HCT116 (cell line): ENCODE measurements at regions not wholly inside any gene's neighbourhood (a gene's known extent, or its start where the extent isn't known, plus 50 kb on each side); places are given as distances from the start of the nearest gene placed in this dataset.

Experiments used
- ATAC-seq: fragments of 200-7000 bp; cut with Tn5 transposase; 2 replicates; pipeline ENCODE4 v1.9.1; 2020; ENCODE audit warnings: mild to moderate bottlenecking, moderate library complexity
- BruUV-seq: library from RNA; stranded (reverse); fragments of 400-500 nt; replicated peaks from 2 replicates; lab custom pipeline; 2021; lab: Mats Ljungman, UMichigan
- CTCF ChIA-PET: fragments of 300-600 bp; sonication (Branson Sonifier 250); formaldehyde crosslinking; loops from one replicate; lab custom pipeline; 2021; ENCODE audit warnings: antibody characterized with exemption; lab: Charles Lee
- POLR2A ChIA-PET: fragments of 300-600, 350-600 bp; sonication (Branson Sonifier 250); formaldehyde crosslinking; loops from one replicate; lab custom pipeline; 2021; ENCODE audit warnings: antibody characterized with exemption; lab: Charles Lee
- RAD21 ChIA-PET, 2 experiments: fragments of 300-600 bp; sonication (Branson Sonifier 250); formaldehyde crosslinking; loops; one replicate each; lab custom pipeline; 2023; ENCODE audit warnings: low total read pairs in 2 of 2; ENCODE audit not compliant: uncharacterized antibody in 2 of 2, unreplicated experiment in 2 of 2, low non-redundant PET in 1 of 2; lab: Charles Lee
- DNase-seq: peaks from one replicate; pipeline ENCODE4 v3.0.0-alpha.2; 2010; ENCODE audit warnings: low read depth, low spot score
- H2AFZ ChIP-seq: fragments of 200-600 bp; shearing (Covaris generic), sonication (generic); 2 replicates; pipeline ENCODE4 v1.6.1; 2017; ENCODE audit warnings: low read depth, mixed run types, mixed read lengths, antibody characterized with exemption, low read length; ENCODE audit not compliant: poor library complexity, severe bottlenecking
- H3K27ac ChIP-seq: 2 replicates; pipeline ENCODE4 v1.5.1; 2012; ENCODE audit warnings: low read depth, low read length
- H3K27me3 ChIP-seq: fragments of 200-600 bp; sonication (generic); 2 replicates; pipeline ENCODE4 v1.6.1; 2016; ENCODE audit warnings: mixed run types, low read length, mixed read lengths; ENCODE audit not compliant: insufficient read depth
- H3K36me3 ChIP-seq, 2 experiments: fragments of 200-500 bp in 1 of 2; fragments of 200-600 bp in 1 of 2; sonication (Bioruptor generic) in 1 of 2; sonication (generic) in 1 of 2; 2 replicates each; pipeline versions ENCODE4 v1.5.1 to v1.6.1; 2014 to 2016; ENCODE audit warnings: low read length in 2 of 2, inconsistent platforms in 1 of 2, mixed read lengths in 1 of 2, mixed run types in 1 of 2; ENCODE audit not compliant: insufficient read depth in 2 of 2, control insufficient read depth in 1 of 2
- H3K4me1 ChIP-seq, 2 experiments: fragments of 200-600 bp in 1 of 2; sonication (generic) in 1 of 2; 2 replicates each; pipeline versions ENCODE4 v1.5.1 to v1.6.1; 2012 to 2017; ENCODE audit warnings: low read length in 2 of 2, inconsistent platforms in 1 of 2, mild to moderate bottlenecking in 1 of 2, mixed read lengths in 1 of 2, mixed run types in 1 of 2, moderate library complexity in 1 of 2; ENCODE audit not compliant: insufficient read depth in 2 of 2, control insufficient read depth in 1 of 2
- H3K4me2 ChIP-seq: fragments of 200-600 bp; sonication (generic); 2 replicates; pipeline ENCODE4 v1.6.1; 2017; ENCODE audit warnings: mixed run types, low read length, mixed read lengths
- H3K4me3 ChIP-seq, 2 experiments: fragments of 200-600 bp in 1 of 2; sonication (generic) in 1 of 2; replicated peaks in 1 of 2; 2 replicates each; pipeline ENCODE4 v1.5.1; 2011 to 2016; ENCODE audit warnings: low read length in 2 of 2, control low read depth in 1 of 2, low read depth in 1 of 2, mild to moderate bottlenecking in 1 of 2, mixed read lengths in 1 of 2, mixed run types in 1 of 2
- H3K79me2 ChIP-seq: fragments of 200-600 bp; sonication (generic); 2 replicates; pipeline ENCODE4 v1.6.1; 2017; ENCODE audit warnings: mild to moderate bottlenecking, mixed run types, low read length, moderate library complexity, mixed read lengths; ENCODE audit not compliant: insufficient read depth
- H3K9ac ChIP-seq: fragments of 200-600 bp; sonication (generic); 2 replicates; pipeline ENCODE4 v1.6.1; 2016; ENCODE audit warnings: low read length, mixed read lengths
- H3K9me2 ChIP-seq: fragments of 200-600 bp; sonication (generic), shearing (Covaris generic); 2 replicates; pipeline ENCODE4 v1.6.1; 2017; ENCODE audit warnings: mixed run types, mild to moderate bottlenecking, moderate library complexity; ENCODE audit not compliant: insufficient read depth
- H3K9me3 ChIP-seq, 2 experiments: fragments of 200-500 bp in 1 of 2; fragments of 200-600 bp in 1 of 2; sonication (Bioruptor generic) in 1 of 2; sonication (generic) in 1 of 2; 2 replicates each; pipeline ENCODE4 v1.6.1; 2014 to 2017; ENCODE audit warnings: low read length in 2 of 2, mixed read lengths in 2 of 2, inconsistent platforms in 1 of 2, low read depth in 1 of 2, mild to moderate bottlenecking in 1 of 2, mixed run types in 1 of 2, moderate library complexity in 1 of 2; ENCODE audit not compliant: control insufficient read depth in 1 of 2, insufficient read depth in 1 of 2
- H4K20me1 ChIP-seq: fragments of 200-600 bp; sonication (generic), shearing (Covaris generic); 2 replicates; pipeline ENCODE4 v1.6.1; 2017; ENCODE audit warnings: mixed run types, mild to moderate bottlenecking, moderate library complexity; ENCODE audit not compliant: insufficient read depth
- CBX3 ChIP-seq: IDR thresholded peaks from 2 replicates; pipeline ENCODE4 v1.6.1; 2012; ENCODE audit warnings: low read depth
- ELF1 ChIP-seq: IDR thresholded peaks from 2 replicates; pipeline ENCODE4 v1.6.1; 2012; ENCODE audit warnings: low read depth, borderline replicate concordance
- EZH2 ChIP-seq: fragments of 200-600 bp; sonication (generic); IDR thresholded peaks from 2 replicates; pipeline ENCODE4 v1.6.1; 2017; ENCODE audit warnings: antibody characterized with exemption, mixed run types
- JUND ChIP-seq: IDR thresholded peaks from 2 replicates; pipeline ENCODE4 v1.6.1; 2012
- POLR2A ChIP-seq: IDR thresholded peaks from 2 replicates; pipeline ENCODE4 v1.7.0; 2011; ENCODE audit warnings: borderline replicate concordance; ENCODE audit not compliant: insufficient read depth, insufficient read length; ENCODE audit errors: extremely low read depth
- RAD21 ChIP-seq: IDR thresholded peaks from 2 replicates; pipeline ENCODE4 v1.6.1; 2012; ENCODE audit warnings: low read depth, mild to moderate bottlenecking
- SRF ChIP-seq: IDR thresholded peaks from 2 replicates; pipeline ENCODE4 v1.6.1; 2012; ENCODE audit warnings: low read depth
- TCF7L2 ChIP-seq: IDR thresholded peaks from 2 replicates; pipeline ENCODE4 v1.7.0; 2011; ENCODE audit warnings: borderline replicate concordance, inconsistent platforms; ENCODE audit not compliant: insufficient read depth, insufficient read length; ENCODE audit errors: extremely low read depth
- YY1 ChIP-seq: IDR thresholded peaks from 2 replicates; pipeline ENCODE4 v1.6.1; 2011; ENCODE audit warnings: low read length, low read depth, moderate library complexity, mild to moderate bottlenecking; ENCODE audit not compliant: insufficient replicate concordance; ENCODE audit errors: extremely low read depth
- ZBTB33 ChIP-seq: IDR thresholded peaks from 2 replicates; pipeline ENCODE4 v1.6.1; 2011; ENCODE audit warnings: mild to moderate bottlenecking, low read length, moderate library complexity; ENCODE audit not compliant: insufficient replicate concordance; ENCODE audit errors: extremely low read depth
- ZFX ChIP-seq: fragments of 450-650 bp; IDR thresholded peaks from 2 replicates; pipeline ENCODE4 v1.6.1; 2017
- intact Hi-C: fragments of 100-400 bp; cut with micrococcal nuclease; formaldehyde crosslinking; loops from 2 replicates; pipeline ENCODE4 v1.10.0; 2022
- TF ChIP-seq, protein P1 (sequence below), 3 experiments: fragments of 200-600 bp in 1 of 3; sonication (generic) in 1 of 3; IDR thresholded peaks in 2 of 3; conservative IDR thresholded peaks in 1 of 3; 2 replicates each; pipeline ENCODE4 v1.5.1; 2012 to 2017; ENCODE audit warnings: low read depth in 2 of 3, low read length in 2 of 3, antibody characterized with exemption in 1 of 3, borderline replicate concordance in 1 of 3, control low read depth in 1 of 3, mild to moderate bottlenecking in 1 of 3, mixed read lengths in 1 of 3, mixed run types in 1 of 3, moderate library complexity in 1 of 3; ENCODE audit not compliant: insufficient read depth in 1 of 3
- TF ChIP-seq, protein P2 (sequence below): IDR thresholded peaks from 2 replicates; pipeline ENCODE4 v1.6.1; 2012
- TF ChIP-seq, protein P3 (sequence below): IDR thresholded peaks from 2 replicates; pipeline ENCODE4 v1.6.1; 2012

DNA sequence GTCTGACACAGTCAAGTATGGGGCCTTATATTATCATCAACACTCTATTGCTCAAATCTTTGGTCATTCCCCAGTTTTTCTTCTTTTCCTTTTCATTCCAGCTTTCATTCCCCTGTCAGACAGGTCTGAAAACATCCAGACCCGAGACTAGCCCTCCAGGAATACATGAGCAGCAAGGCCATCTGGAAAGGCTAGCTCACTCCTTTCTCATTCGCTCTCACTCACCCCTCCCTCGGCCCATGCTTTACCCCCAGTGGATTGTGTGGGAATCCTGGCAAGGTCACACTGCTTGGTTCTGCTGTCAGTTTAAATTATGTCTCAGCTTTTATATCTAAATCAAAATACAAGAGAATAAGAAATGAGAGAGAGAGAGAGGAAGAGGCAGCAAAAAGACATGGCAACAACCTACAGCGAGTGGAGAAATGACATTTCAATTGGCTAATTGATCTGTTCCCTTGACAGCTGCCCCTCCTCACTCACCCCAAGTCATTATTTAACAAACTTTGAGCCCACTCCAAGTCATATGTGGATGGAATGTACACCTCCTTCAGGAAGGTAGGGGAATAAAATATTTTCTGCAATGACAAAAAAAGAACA lies 962.2 kb downstream of the TUSC7 start:
- no peak for TF ChIP-seq CBX3
- TF ChIP-seq ELF1 = no peak
- TF ChIP-seq RAD21 = no peak
- TF ChIP-seq SRF = no peak
- no peak for TF ChIP-seq ZBTB33
- TF ChIP-seq, all 23 proteins: peak for 0
- H3K27me3 ChIP-seq = no peaks in the 10 kb centered on the region; the same call in 1 of the 2 replicates
- no peaks in the 10 kb centered on the region for H3K9me2 ChIP-seq
- RAD21 ChIA-PET = no interaction called here
- DNase-seq (no peak), ATAC-seq (no peak)
- H3K27ac ChIP-seq = no peak overlapping the region
- no peak overlapping the region for H3K9ac ChIP-seq
- no peaks in the 10 kb centered on the region for H3K4me1 ChIP-seq
- H3K4me2 ChIP-seq = no peak overlapping the region
- POLR2A ChIA-PET = no interaction called here
- intact Hi-C loops = no loop called here
- H3K9me3 ChIP-seq = no peaks in the 10 kb centered on the region
- no peaks in the 10 kb centered on the region for H3K79me2 ChIP-seq
- no TSS peak for BruUV-seq
- H3K4me3 ChIP-seq = no peak overlapping the region
- CTCF ChIA-PET = no interaction called here
- H2AFZ ChIP-seq = no peak overlapping the region
- no peaks in the 10 kb centered on the region for H4K20me1 ChIP-seq
- no peaks in the 10 kb centered on the region for H3K36me3 ChIP-seq

DNA sequence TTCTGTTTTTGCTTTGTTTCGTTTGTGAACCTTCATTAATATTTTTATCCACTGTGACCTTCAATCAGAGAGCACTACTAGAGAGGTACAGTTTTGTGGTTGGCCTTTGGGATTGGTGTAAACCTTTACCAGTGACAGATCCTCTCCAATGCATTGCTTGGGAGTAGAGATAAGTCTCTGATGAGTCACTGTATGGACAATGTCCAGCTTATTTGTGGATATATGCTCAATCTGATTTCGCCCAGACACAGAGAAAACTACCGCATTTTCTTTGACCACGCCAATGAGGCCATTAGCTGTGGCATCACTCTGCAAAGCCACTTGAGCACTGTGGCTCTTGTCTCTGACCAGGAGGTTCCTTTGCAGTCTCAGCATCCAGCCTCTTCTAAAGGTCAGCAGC lies 964.7 kb downstream of the TUSC7 start:
- Histone ChIP-seq H3K27me3 (no peaks in the 10 kb centered on the region; the same call in 1 of the 2 replicates), H4K20me1 (no peaks in the 10 kb centered on the region), H3K27ac (no peak overlapping the region), H2AFZ (no peak overlapping the region), H3K9me2 (no peaks in the 10 kb centered on the region), H3K79me2 (no peaks in the 10 kb centered on the region), H3K4me1 (no peaks in the 10 kb centered on the region), H3K9ac (no peak overlapping the region), H3K9me3 (no peaks in the 10 kb centered on the region), H3K4me3 (no peak overlapping the region), H3K4me2 (no peak overlapping the region), H3K36me3 (no peaks in the 10 kb centered on the region)
- intact Hi-C loops = no loop called here
- TF ChIP-seq EZH2 = no peak
- TF ChIP-seq, protein P1, sequence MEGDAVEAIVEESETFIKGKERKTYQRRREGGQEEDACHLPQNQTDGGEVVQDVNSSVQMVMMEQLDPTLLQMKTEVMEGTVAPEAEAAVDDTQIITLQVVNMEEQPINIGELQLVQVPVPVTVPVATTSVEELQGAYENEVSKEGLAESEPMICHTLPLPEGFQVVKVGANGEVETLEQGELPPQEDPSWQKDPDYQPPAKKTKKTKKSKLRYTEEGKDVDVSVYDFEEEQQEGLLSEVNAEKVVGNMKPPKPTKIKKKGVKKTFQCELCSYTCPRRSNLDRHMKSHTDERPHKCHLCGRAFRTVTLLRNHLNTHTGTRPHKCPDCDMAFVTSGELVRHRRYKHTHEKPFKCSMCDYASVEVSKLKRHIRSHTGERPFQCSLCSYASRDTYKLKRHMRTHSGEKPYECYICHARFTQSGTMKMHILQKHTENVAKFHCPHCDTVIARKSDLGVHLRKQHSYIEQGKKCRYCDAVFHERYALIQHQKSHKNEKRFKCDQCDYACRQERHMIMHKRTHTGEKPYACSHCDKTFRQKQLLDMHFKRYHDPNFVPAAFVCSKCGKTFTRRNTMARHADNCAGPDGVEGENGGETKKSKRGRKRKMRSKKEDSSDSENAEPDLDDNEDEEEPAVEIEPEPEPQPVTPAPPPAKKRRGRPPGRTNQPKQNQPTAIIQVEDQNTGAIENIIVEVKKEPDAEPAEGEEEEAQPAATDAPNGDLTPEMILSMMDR (IDR thresholded peaks at IDR 0.05 in 2 of 3, conservative IDR thresholded peaks at IDR 0.05 in 1 of 3; ENCODE audit: borderline replicate concordance in 1 of 3, insufficient read depth in 1 of 3, low read depth in 2 of 3, low read length in 2 of 3) = no peak
- TF ChIP-seq ZFX = no peak
- TF ChIP-seq SRF = no peak
- no peak for TF ChIP-seq POLR2A
- TF ChIP-seq, protein P2, sequence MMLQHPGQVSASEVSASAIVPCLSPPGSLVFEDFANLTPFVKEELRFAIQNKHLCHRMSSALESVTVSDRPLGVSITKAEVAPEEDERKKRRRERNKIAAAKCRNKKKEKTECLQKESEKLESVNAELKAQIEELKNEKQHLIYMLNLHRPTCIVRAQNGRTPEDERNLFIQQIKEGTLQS = no peak
- no peak for TF ChIP-seq TCF7L2
- TF ChIP-seq, protein P3, sequence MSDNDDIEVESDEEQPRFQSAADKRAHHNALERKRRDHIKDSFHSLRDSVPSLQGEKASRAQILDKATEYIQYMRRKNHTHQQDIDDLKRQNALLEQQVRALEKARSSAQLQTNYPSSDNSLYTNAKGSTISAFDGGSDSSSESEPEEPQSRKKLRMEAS = no peak
- no peak for TF ChIP-seq YY1
- no peak for TF ChIP-seq JUND
- TF ChIP-seq ZBTB33 = no peak
- no peak for DNase-seq
- ATAC-seq = no peak
- ChIA-PET CTCF (no interaction called here), POLR2A (no interaction called here), RAD21 (no interaction called here)
- no TSS peak for BruUV-seq
